GM19351 (cell line): ENCODE measurements at regions not wholly inside any gene's neighbourhood (a gene's known extent, or its start where the extent isn't known, plus 50 kb on each side); places are given as distances from the start of the nearest gene placed in this dataset.
"Not testable (repeated sequence)": the region's sequence is repeated elsewhere in the genome, so short reads cannot be mapped to it uniquely, and the experiment has no call there.

Experiments
- ATAC-seq: cut with Tn5 transposase; IDR thresholded peaks from one replicate; pipeline ENCODE4 v1.9.1; 2021; ENCODE audit warnings: mild to moderate bottlenecking, moderate library complexity; ENCODE audit not compliant: unreplicated experiment

- ATAC-seq = no peak
These were observed 204.6 kb upstream of the ALG10 start for GRCh38 chr12:33817713-33818112.

GRCh38 chr12:33818313-33818712 lies 204.0 kb upstream of the ALG10 start:
- ATAC-seq = no peak

GRCh38 chr12:33825442-33825841 lies 196.9 kb upstream of the ALG10 start:
- no peak for ATAC-seq

- no peak for ATAC-seq
These were observed 196.2 kb upstream of the ALG10 start for GRCh38 chr12:33825986-33826602.

GRCh38 chr12:33828326-33828725 lies 194.0 kb upstream of the ALG10 start:
- no peak for ATAC-seq

- no peak for ATAC-seq
These were observed 192.2 kb upstream of the ALG10 start for GRCh38 chr12:33830070-33830469.

GRCh38 chr12:33832900-33833299 lies 189.4 kb upstream of the ALG10 start:
- ATAC-seq = no peak

GRCh38 chr12:33834672-33835071 lies 187.6 kb upstream of the ALG10 start:
- ATAC-seq = no peak

- ATAC-seq = no peak
These were observed 145.7 kb upstream of the ALG10 start for GRCh38 chr12:33876618-33877017.

- no peak for ATAC-seq
These were observed 129.9 kb upstream of the ALG10 start for GRCh38 chr12:33892425-33892824.

GRCh38 chr12:33920460-33920859 lies 101.8 kb upstream of the ALG10 start:
- ATAC-seq = not testable (repeated sequence)

GRCh38 chr12:33926095-33926494 lies 96.2 kb upstream of the ALG10 start:
- no peak for ATAC-seq

GRCh38 chr12:33937669-33938068 lies 84.6 kb upstream of the ALG10 start:
- not testable (repeated sequence) for ATAC-seq

GRCh38 chr12:33942172-33942571 lies 80.1 kb upstream of the ALG10 start:
- no peak for ATAC-seq

GRCh38 chr12:33944703-33945437 lies 77.4 kb upstream of the ALG10 start:
- no peak for ATAC-seq

GRCh38 chr12:33945438-33945784 lies 76.9 kb upstream of the ALG10 start:
- ATAC-seq = no peak

- ATAC-seq = not testable (repeated sequence)
These were observed 56.1 kb upstream of the ALG10 start for GRCh38 chr12:33966219-33966618.

- no peak for ATAC-seq
These were observed 54.5 kb upstream of the ALG10 start for GRCh38 chr12:33967760-33968159.
